ENCODE measurements at regions not wholly inside any gene's neighbourhood (a gene's known extent, or its start where the extent isn't known, plus 50 kb on each side); places are given as distances from the start of the nearest gene placed in this dataset.

DNA sequence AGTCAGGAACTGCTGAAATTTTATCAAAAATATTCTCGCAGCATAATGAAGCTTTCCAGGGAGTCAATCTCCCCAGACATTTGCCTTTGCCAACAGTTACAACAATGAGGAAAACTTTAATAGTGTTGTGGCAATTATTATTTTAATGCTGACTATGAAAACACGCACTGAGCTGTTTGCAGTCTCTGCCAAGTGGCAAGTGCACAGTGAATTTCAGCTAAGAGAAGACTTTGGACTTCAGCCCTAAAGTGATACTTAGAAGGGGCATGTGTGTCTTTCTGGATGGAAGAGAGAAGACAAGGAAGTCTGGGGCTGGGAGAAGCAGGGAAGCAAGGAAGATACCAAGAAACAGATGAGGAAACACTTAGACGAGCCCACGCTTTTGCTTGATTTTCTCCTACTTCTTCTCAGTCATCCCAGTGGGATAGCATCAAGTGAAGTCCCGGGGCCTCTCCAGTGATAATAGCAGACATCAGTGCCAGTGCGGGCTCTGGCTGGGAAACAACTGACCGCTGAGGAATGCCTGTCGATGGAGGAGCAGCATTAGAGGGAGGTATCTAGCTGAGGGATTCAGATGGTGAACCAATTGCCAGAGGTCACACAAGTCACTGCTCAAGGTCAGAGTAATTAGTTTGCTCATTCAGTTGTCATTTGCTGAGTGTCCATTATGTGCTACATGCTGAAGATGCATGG, 196.3 kb downstream of the TTLL7 start:
- H3K4me2 ChIP-seq (ENCODE audit: low read length) = no peak overlapping the region

DNA sequence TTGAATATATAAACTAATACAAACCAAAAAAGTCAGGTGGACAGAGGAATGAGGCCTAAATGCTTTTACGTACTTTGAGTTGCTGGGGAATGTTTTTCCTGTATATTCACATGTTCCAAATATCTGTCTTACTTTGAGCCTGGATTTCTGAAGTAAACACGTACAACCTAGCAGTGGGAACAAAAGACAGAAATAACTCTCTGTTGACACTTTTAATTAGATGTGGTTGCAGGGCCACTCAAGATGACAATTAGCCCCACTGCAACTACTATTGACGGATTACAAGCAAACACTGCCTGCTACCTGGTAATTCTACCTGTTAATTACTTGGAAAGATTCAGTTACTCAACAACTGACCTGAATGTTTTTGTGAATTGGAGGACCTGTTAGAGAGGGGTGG, 196.9 kb downstream of the TTLL7 start:
- H3K79me2 ChIP-seq (ENCODE audit: insufficient read depth, low read length) = no peaks in the 10 kb centered on the region
- no peaks in the 10 kb centered on the region for H3K4me1 ChIP-seq (ENCODE audit: insufficient read depth, low read length, severe bottlenecking)
- no peaks in the 10 kb centered on the region for H3F3A ChIP-seq (ENCODE audit: insufficient read depth, low read length)
- H2AFZ ChIP-seq (ENCODE audit: low read length) = no peak overlapping the region
- H4K20me1 ChIP-seq (ENCODE audit: insufficient read depth, low read length) = no peaks in the 10 kb centered on the region
- no peaks in the 10 kb centered on the region for H3K27me3 ChIP-seq (ENCODE audit: insufficient read depth, low read length)
- no peak overlapping the region for H3K4me2 ChIP-seq (ENCODE audit: low read length)
- no peak overlapping the region for H3K9ac ChIP-seq (ENCODE audit: low read length)
- H3K4me3 ChIP-seq (ENCODE audit: low read depth, low read length, poor library complexity, severe bottlenecking) = no peak overlapping the region
- no peak for TF ChIP-seq EZH2 (IDR thresholded peaks at IDR 0.05; ENCODE audit: borderline replicate concordance, low read length)
- TF ChIP-seq, protein P1, sequence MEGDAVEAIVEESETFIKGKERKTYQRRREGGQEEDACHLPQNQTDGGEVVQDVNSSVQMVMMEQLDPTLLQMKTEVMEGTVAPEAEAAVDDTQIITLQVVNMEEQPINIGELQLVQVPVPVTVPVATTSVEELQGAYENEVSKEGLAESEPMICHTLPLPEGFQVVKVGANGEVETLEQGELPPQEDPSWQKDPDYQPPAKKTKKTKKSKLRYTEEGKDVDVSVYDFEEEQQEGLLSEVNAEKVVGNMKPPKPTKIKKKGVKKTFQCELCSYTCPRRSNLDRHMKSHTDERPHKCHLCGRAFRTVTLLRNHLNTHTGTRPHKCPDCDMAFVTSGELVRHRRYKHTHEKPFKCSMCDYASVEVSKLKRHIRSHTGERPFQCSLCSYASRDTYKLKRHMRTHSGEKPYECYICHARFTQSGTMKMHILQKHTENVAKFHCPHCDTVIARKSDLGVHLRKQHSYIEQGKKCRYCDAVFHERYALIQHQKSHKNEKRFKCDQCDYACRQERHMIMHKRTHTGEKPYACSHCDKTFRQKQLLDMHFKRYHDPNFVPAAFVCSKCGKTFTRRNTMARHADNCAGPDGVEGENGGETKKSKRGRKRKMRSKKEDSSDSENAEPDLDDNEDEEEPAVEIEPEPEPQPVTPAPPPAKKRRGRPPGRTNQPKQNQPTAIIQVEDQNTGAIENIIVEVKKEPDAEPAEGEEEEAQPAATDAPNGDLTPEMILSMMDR (IDR thresholded peaks at IDR 0.05; ENCODE audit: low read length) = no peak
- no peaks in the 10 kb centered on the region for H3K9me2 ChIP-seq (ENCODE audit: low read depth, low read length)
- no peaks in the 10 kb centered on the region for H3K9me3 ChIP-seq (ENCODE audit: low read length)
- H3K36me3 ChIP-seq (ENCODE audit: insufficient read depth, low read length) = no peaks in the 10 kb centered on the region
- no peak overlapping the region for H3K27ac ChIP-seq (ENCODE audit: low read depth, low read length, poor library complexity, severe bottlenecking)

More for the DNA sequence above, 196.3 kb downstream of the TTLL7 start:
- no peak overlapping the region for H3K27ac ChIP-seq (ENCODE audit: low read depth, low read length, poor library complexity, severe bottlenecking)
- no peaks in the 10 kb centered on the region for H3K9me2 ChIP-seq (ENCODE audit: low read depth, low read length)
- no peaks in the 10 kb centered on the region for H4K20me1 ChIP-seq (ENCODE audit: insufficient read depth, low read length)
- H3K79me2 ChIP-seq (ENCODE audit: insufficient read depth, low read length) = no peaks in the 10 kb centered on the region
- H3K4me1 ChIP-seq (ENCODE audit: insufficient read depth, low read length, severe bottlenecking) = no peaks in the 10 kb centered on the region
- TF ChIP-seq, protein P1 (IDR thresholded peaks at IDR 0.05; ENCODE audit: low read length) = no peak
- TF ChIP-seq EZH2 (IDR thresholded peaks at IDR 0.05; ENCODE audit: borderline replicate concordance, low read length) = no peak
- no peaks in the 10 kb centered on the region for H3K36me3 ChIP-seq (ENCODE audit: insufficient read depth, low read length)
- no peak overlapping the region for H3K9ac ChIP-seq (ENCODE audit: low read length)
- H2AFZ ChIP-seq (ENCODE audit: low read length) = no peak overlapping the region
- no peaks in the 10 kb centered on the region for H3F3A ChIP-seq (ENCODE audit: insufficient read depth, low read length)
- no peaks in the 10 kb centered on the region for H3K27me3 ChIP-seq (ENCODE audit: insufficient read depth, low read length)
- no peak overlapping the region for H3K4me3 ChIP-seq (ENCODE audit: low read depth, low read length, poor library complexity, severe bottlenecking)
- no peaks in the 10 kb centered on the region for H3K9me3 ChIP-seq (ENCODE audit: low read length)

DNA sequence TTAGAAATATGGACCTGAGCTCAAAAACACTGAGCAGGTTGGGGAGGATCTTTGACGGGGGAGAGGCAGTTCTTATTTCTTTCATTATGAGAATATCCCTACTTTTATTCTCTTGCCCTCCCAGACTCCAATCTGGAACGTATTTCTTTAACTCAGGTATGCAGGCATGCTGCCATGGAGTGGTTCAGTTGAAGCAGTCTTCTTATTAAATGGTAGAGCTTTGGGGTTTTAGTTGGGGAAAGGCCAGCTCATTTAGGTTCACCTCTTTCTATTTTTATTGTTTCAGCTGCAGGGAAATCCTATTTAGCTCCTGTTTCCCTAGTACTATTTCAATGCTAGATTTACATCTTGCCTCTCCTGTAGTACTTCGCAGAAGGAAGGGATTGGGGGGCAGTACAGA, 198.9 kb downstream of the TTLL7 start:
- H3K4me2 ChIP-seq (ENCODE audit: low read length) = no peak overlapping the region
- no peak overlapping the region for H3K4me3 ChIP-seq (ENCODE audit: low read depth, low read length, poor library complexity, severe bottlenecking)
- H3F3A ChIP-seq (ENCODE audit: insufficient read depth, low read length) = no peaks in the 10 kb centered on the region
- H4K20me1 ChIP-seq (ENCODE audit: insufficient read depth, low read length) = no peaks in the 10 kb centered on the region
- no peaks in the 10 kb centered on the region for H3K9me2 ChIP-seq (ENCODE audit: low read depth, low read length)
- H3K36me3 ChIP-seq (ENCODE audit: insufficient read depth, low read length) = no peaks in the 10 kb centered on the region
- H2AFZ ChIP-seq (ENCODE audit: low read length) = no peak overlapping the region
- H3K9me3 ChIP-seq (ENCODE audit: low read length) = no peaks in the 10 kb centered on the region
- no peaks in the 10 kb centered on the region for H3K27me3 ChIP-seq (ENCODE audit: insufficient read depth, low read length)
- TF ChIP-seq, protein P1 (IDR thresholded peaks at IDR 0.05; ENCODE audit: low read length) = no peak
- TF ChIP-seq EZH2 (IDR thresholded peaks at IDR 0.05; ENCODE audit: borderline replicate concordance, low read length) = no peak
- H3K27ac ChIP-seq (ENCODE audit: low read depth, low read length, poor library complexity, severe bottlenecking) = no peak overlapping the region
- H3K9ac ChIP-seq (ENCODE audit: low read length) = no peak overlapping the region
- no peaks in the 10 kb centered on the region for H3K4me1 ChIP-seq (ENCODE audit: insufficient read depth, low read length, severe bottlenecking)
- H3K79me2 ChIP-seq (ENCODE audit: insufficient read depth, low read length) = no peaks in the 10 kb centered on the region
